ENCODE measurements at regions not wholly inside any gene's neighbourhood (a gene's known extent, or its start where the extent isn't known, plus 50 kb on each side); places are given as distances from the start of the nearest gene placed in this dataset.

DNA sequence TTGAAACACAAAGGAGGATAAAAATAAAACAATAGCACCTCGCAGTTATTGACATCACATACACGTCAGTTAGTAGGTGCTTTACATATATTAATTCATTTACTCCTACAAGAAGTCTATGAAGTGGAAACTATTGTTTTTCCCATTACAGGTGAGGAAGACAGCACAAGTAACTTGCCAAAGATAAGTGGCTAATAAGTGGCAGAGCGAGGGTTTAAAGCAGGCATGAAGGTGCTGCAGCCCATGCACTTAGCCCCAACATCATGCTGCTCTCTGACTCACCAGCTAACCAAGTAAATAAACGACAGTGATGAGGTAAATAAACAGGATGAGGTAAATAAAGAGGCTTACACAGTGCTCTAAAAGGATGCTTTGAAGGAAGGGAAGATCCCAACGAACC lies 498.6 kb upstream of the ZEB2 start:
- Histone ChIP-seq H3K27me3 (ENCODE audit: control insufficient read depth, insufficient read depth, low read length) (no peaks in the 10 kb centered on the region), H3K4me3 (ENCODE audit: low read length in 3 of 3) (no peak overlapping the region), H3K9ac (ENCODE audit: low read length in 3 of 3) (no peak overlapping the region), H3K36me3 (ENCODE audit: control insufficient read depth in 2 of 3, insufficient read depth in 3 of 3, low read length in 3 of 3) (no peaks in the 10 kb centered on the region), H3K9me3 (ENCODE audit: control insufficient read depth in 2 of 3, insufficient read depth in 1 of 3, low read length in 3 of 3) (no peaks in the 10 kb centered on the region), H3K4me1 (ENCODE audit: control insufficient read depth in 2 of 3, insufficient read depth in 2 of 3, low read depth in 1 of 3, low read length in 3 of 3) (peaks cover 0 to 2% (median 0%) of the 10 kb centered on the region in 3 donors), H3K27ac (ENCODE audit: low read depth in 2 of 2, low read length in 2 of 2) (no peak overlapping the region)
- FAIRE-seq (no peak), DNase-seq (no peak)
- intact Hi-C loops (cut with DNase I), result no loop called here
- TF ChIP-seq, protein P1, sequence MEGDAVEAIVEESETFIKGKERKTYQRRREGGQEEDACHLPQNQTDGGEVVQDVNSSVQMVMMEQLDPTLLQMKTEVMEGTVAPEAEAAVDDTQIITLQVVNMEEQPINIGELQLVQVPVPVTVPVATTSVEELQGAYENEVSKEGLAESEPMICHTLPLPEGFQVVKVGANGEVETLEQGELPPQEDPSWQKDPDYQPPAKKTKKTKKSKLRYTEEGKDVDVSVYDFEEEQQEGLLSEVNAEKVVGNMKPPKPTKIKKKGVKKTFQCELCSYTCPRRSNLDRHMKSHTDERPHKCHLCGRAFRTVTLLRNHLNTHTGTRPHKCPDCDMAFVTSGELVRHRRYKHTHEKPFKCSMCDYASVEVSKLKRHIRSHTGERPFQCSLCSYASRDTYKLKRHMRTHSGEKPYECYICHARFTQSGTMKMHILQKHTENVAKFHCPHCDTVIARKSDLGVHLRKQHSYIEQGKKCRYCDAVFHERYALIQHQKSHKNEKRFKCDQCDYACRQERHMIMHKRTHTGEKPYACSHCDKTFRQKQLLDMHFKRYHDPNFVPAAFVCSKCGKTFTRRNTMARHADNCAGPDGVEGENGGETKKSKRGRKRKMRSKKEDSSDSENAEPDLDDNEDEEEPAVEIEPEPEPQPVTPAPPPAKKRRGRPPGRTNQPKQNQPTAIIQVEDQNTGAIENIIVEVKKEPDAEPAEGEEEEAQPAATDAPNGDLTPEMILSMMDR (IDR thresholded peaks at IDR 0.05; ENCODE audit: borderline replicate concordance, extremely low read depth, insufficient read depth), result no peak

DNA sequence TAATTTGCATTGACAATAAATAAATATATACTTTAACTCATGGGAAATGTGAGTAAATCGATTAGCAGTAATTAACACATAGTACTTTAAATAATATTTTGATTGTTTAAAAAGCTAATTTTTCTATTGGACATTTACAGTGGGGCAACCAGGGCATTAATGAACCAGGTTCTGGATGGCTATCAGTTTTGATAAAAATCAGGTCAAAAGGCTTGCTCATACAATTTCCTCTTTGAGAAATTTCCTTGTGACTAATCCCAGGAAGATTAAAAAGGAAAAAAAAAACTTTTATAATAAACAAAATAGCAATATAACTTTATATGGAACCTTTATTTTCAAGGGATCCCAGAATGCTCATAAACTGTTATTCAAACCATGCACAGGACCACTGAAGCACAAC lies 497.2 kb upstream of the ZEB2 start:
- FAIRE-seq, result no peak

DNA sequence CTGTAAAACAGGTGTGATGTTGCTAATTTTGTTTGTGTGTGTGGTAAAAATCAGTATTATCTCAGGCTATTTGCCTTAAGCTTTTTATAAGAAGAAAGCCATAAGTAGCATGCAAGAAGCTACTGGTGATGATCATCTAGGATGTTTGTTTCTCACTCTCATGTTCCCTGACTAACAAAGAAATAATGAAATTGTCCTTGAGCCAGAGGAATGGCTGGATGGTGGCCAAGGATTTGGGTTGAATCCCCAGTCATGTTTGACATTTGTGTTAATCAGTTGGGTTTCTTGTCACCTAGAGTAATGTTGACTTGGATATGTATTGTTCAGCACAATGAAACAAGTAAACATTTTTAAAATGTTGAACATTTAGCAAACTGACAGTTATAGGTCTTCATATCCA lies 496.8 kb upstream of the ZEB2 start:
- intact Hi-C loops (cut with DNase I), result no loop called here
- Histone ChIP-seq H3K9ac (ENCODE audit: low read length in 3 of 3) (no peak overlapping the region), H3K36me3 (ENCODE audit: control insufficient read depth in 2 of 3, insufficient read depth in 3 of 3, low read length in 3 of 3) (no peaks in the 10 kb centered on the region), H3K9me3 (ENCODE audit: control insufficient read depth in 2 of 3, insufficient read depth in 1 of 3, low read length in 3 of 3) (no peaks in the 10 kb centered on the region), H3K4me3 (ENCODE audit: low read length in 3 of 3) (no peak overlapping the region), H3K4me1 (ENCODE audit: control insufficient read depth in 2 of 3, insufficient read depth in 2 of 3, low read depth in 1 of 3, low read length in 3 of 3) (no peaks in the 10 kb centered on the region), H3K27ac (ENCODE audit: low read depth in 2 of 2, low read length in 2 of 2) (no peak overlapping the region), H3K27me3 (ENCODE audit: control insufficient read depth, insufficient read depth, low read length) (no peaks in the 10 kb centered on the region)
- TF ChIP-seq, protein P1 (IDR thresholded peaks at IDR 0.05; ENCODE audit: borderline replicate concordance, extremely low read depth, insufficient read depth), result no peak
- FAIRE-seq, result no peak
- no peak for DNase-seq

More for the DNA sequence above, 497.2 kb upstream of the ZEB2 start:
- Histone ChIP-seq H3K27ac (ENCODE audit: low read depth in 2 of 2, low read length in 2 of 2) (no peak overlapping the region), H3K9ac (ENCODE audit: low read length in 3 of 3) (no peak overlapping the region), H3K4me3 (ENCODE audit: low read length in 3 of 3) (no peak overlapping the region), H3K27me3 (ENCODE audit: control insufficient read depth, insufficient read depth, low read length) (no peaks in the 10 kb centered on the region), H3K9me3 (ENCODE audit: control insufficient read depth in 2 of 3, insufficient read depth in 1 of 3, low read length in 3 of 3) (no peaks in the 10 kb centered on the region), H3K4me1 (ENCODE audit: control insufficient read depth in 2 of 3, insufficient read depth in 2 of 3, low read depth in 1 of 3, low read length in 3 of 3) (peaks cover 0 to 2% (median 0%) of the 10 kb centered on the region in 3 donors), H3K36me3 (ENCODE audit: control insufficient read depth in 2 of 3, insufficient read depth in 3 of 3, low read length in 3 of 3) (no peaks in the 10 kb centered on the region)
- no peak for DNase-seq
- TF ChIP-seq, protein P1 (IDR thresholded peaks at IDR 0.05; ENCODE audit: borderline replicate concordance, extremely low read depth, insufficient read depth), result no peak
- intact Hi-C loops (cut with DNase I), result no loop called here

DNA sequence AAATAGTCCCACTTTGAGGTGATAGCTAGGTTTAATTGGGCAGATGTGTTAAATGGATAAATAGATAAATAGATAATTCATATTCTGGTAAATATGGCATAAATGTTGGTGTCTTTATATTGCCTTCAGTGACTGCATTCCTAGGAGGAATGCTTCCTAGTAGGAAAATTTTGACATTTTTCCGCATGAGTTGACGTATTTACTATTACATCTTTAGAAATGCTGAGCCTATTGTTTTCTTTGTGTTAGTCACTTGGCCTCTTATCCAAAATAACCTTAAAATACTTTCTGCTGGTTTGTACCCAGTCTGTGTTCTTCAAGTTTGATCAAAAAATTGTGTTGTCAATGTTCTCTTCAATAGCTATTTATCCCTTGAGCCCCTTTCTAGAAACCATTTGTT lies 495.6 kb upstream of the ZEB2 start:
- Histone ChIP-seq H3K27ac (ENCODE audit: low read depth in 2 of 2, low read length in 2 of 2) (no peak overlapping the region), H3K36me3 (ENCODE audit: control insufficient read depth in 2 of 3, insufficient read depth in 3 of 3, low read length in 3 of 3) (no peaks in the 10 kb centered on the region), H3K9me3 (ENCODE audit: control insufficient read depth in 2 of 3, insufficient read depth in 1 of 3, low read length in 3 of 3) (no peaks in the 10 kb centered on the region), H3K9ac (ENCODE audit: low read length in 3 of 3) (no peak overlapping the region), H3K4me1 (ENCODE audit: control insufficient read depth in 2 of 3, insufficient read depth in 2 of 3, low read depth in 1 of 3, low read length in 3 of 3) (no peaks in the 10 kb centered on the region), H3K4me3 (ENCODE audit: low read length in 3 of 3) (no peak overlapping the region), H3K27me3 (ENCODE audit: control insufficient read depth, insufficient read depth, low read length) (no peaks in the 10 kb centered on the region)
- TF ChIP-seq, protein P1 (IDR thresholded peaks at IDR 0.05; ENCODE audit: borderline replicate concordance, extremely low read depth, insufficient read depth), result no peak
- no peak for FAIRE-seq
- DNase-seq, result no peak
- intact Hi-C loops (cut with DNase I), result no loop called here

Measured in kidney (tissue), 13 donors.